ENCODE measurements at regions not wholly inside any gene's neighbourhood (a gene's known extent, or its start where the extent isn't known, plus 50 kb on each side); places are given as distances from the start of the nearest gene placed in this dataset.
"Not testable (repeated sequence)": the region's sequence is repeated elsewhere in the genome, so short reads cannot be mapped to it uniquely, and the experiment has no call there.

DNA sequence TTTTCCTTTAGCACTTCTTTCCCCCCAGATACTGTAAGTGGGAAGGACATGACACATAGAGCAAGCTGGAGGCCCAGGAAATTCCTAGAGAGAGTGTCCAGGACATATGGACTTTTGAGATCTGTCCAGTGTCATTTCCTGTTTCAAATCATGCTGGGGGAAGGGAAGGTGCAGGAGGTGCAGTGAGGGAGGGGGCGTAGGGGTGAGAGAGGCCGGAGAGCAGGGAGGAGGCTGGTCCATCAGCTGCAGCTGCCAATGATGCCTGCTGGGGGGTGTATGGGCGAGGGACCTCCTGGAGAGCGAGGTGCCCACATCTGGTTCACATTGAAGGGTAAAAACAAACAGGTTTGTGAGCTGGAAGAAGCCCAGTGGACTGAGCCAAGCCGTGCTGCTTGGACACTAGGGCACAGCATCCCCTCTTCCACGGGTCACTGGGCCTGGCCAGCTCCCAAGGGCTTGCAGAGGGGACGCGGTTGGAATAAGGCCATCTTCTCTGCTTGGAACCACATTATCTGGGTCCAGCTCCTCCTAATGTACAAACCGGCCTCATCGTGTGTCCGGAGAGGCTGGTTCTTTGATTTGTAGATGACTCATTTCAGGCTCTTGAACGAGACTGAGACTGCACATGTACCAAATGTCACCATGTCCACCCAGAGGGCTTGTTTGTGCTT, 70.4 kb upstream of the SMURF2 start:
- no peaks in the 10 kb centered on the region for H3K27me3 ChIP-seq (ENCODE audit: low read depth, low read length)
- no peaks in the 10 kb centered on the region for H3K4me1 ChIP-seq (ENCODE audit: control insufficient read depth in 1 of 2, insufficient read depth in 2 of 2, low read length in 2 of 2)
- H3K4me3 ChIP-seq (ENCODE audit: low read depth in 1 of 2, low read length in 2 of 2): no peak overlapping the region
- H3K27ac ChIP-seq (ENCODE audit: low read length): no peak overlapping the region
- H3K36me3 ChIP-seq (ENCODE audit: control insufficient read depth in 1 of 2, insufficient read depth in 2 of 2, low read length in 2 of 2): no peaks in the 10 kb centered on the region
- H3K9me3 ChIP-seq (ENCODE audit: control insufficient read depth in 1 of 2, low read length in 2 of 2): no peaks in the 10 kb centered on the region

DNA sequence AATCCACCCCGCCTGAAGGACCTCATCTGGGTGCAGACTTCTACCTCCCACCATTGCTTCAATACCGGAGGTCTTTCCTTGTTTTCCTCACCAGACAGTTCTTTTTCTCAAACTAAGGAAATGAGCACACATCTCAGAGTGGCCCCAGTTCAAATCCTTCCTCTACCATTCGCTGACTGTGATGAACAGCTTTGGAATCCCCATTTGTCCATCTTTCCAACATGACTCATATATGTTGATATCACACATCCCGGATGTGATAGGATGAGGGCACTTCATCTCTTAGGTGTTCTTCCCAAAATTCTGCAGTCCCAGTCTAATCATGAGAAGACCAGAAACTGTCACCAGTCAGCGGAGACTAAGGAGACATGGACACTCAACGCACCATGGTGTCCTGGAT, 67.9 kb upstream of the SMURF2 start:
- H3K27ac ChIP-seq (ENCODE audit: low read length); H3K9me3 ChIP-seq (ENCODE audit: control insufficient read depth in 1 of 2, low read length in 2 of 2); H3K27me3 ChIP-seq (ENCODE audit: low read depth, low read length); H3K36me3 ChIP-seq (ENCODE audit: control insufficient read depth in 1 of 2, insufficient read depth in 2 of 2, low read length in 2 of 2); H3K4me1 ChIP-seq (ENCODE audit: control insufficient read depth in 1 of 2, insufficient read depth in 2 of 2, low read length in 2 of 2); H3K4me3 ChIP-seq (ENCODE audit: low read depth in 1 of 2, low read length in 2 of 2): not testable (repeated sequence)

DNA sequence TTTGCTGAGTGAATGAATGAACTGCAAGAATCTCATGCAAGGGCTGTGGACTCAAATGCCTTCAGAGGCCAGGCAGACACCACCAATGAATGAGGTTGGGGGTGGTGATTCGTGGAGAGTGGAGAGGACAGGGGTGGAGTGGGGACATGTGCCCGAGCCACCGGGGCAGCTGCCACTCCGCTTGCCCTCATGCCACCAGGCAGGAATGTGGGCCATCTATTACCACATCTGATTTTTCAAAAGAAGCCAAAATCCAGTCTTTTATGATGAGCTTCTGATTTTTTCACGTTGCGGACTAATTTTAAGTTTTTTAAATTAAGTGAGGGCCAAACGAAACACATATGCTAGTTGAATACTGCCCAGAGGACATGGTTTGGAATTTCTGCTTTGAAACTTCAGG, 67.1 kb upstream of the SMURF2 start:
- H3K27me3 ChIP-seq (ENCODE audit: low read depth, low read length): no peaks in the 10 kb centered on the region
- H3K9me3 ChIP-seq (ENCODE audit: control insufficient read depth in 1 of 2, low read length in 2 of 2): no peaks in the 10 kb centered on the region
- no peak overlapping the region for H3K4me3 ChIP-seq (ENCODE audit: low read depth in 1 of 2, low read length in 2 of 2)
- no peaks in the 10 kb centered on the region for H3K4me1 ChIP-seq (ENCODE audit: control insufficient read depth in 1 of 2, insufficient read depth in 2 of 2, low read length in 2 of 2)
- H3K27ac ChIP-seq (ENCODE audit: low read length): no peak overlapping the region
- no peaks in the 10 kb centered on the region for H3K36me3 ChIP-seq (ENCODE audit: control insufficient read depth in 1 of 2, insufficient read depth in 2 of 2, low read length in 2 of 2)

DNA sequence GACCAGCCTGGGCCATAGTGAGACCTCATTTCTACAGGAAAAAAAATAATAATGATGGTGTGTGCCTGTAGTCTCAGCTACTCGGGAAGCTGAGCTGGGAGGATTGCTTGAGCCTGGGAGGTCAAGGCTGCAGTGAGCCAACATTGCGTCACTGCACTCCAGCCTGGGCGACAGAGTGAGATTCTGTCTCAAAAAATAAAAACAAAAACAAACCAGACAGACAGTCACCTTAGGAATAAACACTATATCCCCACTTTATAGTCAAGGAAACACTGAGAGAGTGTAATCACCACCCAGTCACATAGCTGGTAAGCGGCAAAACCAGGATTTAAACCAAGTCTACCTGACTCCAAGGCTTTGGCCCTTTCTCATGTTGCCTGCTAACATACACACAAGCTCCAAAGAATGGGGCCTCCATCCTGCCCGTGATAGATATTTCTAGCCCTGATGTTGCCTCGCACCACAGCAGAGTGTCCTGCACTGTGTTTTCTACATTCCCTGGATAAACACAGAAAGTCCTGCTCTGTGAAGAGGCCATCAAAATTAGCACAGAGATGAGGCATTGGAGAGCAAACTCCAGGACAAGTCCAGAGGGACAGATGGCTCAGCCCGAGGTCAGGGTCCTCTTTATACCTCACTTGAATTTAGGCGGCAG, 66.1 kb upstream of the SMURF2 start:
- Histone ChIP-seq H3K27ac (ENCODE audit: low read length) (no peak overlapping the region), H3K9me3 (ENCODE audit: control insufficient read depth in 1 of 2, low read length in 2 of 2) (no peaks in the 10 kb centered on the region), H3K36me3 (ENCODE audit: control insufficient read depth in 1 of 2, insufficient read depth in 2 of 2, low read length in 2 of 2) (no peaks in the 10 kb centered on the region), H3K27me3 (ENCODE audit: low read depth, low read length) (no peaks in the 10 kb centered on the region), H3K4me3 (ENCODE audit: low read depth in 1 of 2, low read length in 2 of 2) (no peak overlapping the region), H3K4me1 (ENCODE audit: control insufficient read depth in 1 of 2, insufficient read depth in 2 of 2, low read length in 2 of 2) (no peaks in the 10 kb centered on the region)

DNA sequence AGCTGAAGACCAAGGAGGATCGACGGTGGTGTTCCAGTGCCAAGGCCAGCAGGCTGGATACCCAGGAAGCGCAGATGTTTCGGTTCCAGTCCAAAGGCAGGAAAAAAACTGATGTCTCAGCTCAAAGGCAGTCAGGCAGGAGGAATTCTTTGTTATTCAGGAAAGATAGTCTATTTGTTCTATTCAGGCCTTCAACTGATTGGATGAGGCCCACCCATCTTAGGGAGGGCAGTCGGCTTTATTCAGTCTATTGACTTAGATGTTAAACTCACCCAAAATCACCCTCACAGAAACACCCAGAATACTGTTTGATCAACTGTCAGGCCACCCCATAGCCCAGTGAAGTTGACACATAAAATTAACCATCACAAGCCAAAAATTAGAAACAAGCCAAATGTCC, 63.9 kb upstream of the SMURF2 start:
- not testable (repeated sequence) for H3K27ac ChIP-seq (ENCODE audit: low read length); H3K27me3 ChIP-seq (ENCODE audit: low read depth, low read length); H3K9me3 ChIP-seq (ENCODE audit: control insufficient read depth in 1 of 2, low read length in 2 of 2); H3K36me3 ChIP-seq (ENCODE audit: control insufficient read depth in 1 of 2, insufficient read depth in 2 of 2, low read length in 2 of 2); H3K4me3 ChIP-seq (ENCODE audit: low read depth in 1 of 2, low read length in 2 of 2); H3K4me1 ChIP-seq (ENCODE audit: control insufficient read depth in 1 of 2, insufficient read depth in 2 of 2, low read length in 2 of 2)

DNA sequence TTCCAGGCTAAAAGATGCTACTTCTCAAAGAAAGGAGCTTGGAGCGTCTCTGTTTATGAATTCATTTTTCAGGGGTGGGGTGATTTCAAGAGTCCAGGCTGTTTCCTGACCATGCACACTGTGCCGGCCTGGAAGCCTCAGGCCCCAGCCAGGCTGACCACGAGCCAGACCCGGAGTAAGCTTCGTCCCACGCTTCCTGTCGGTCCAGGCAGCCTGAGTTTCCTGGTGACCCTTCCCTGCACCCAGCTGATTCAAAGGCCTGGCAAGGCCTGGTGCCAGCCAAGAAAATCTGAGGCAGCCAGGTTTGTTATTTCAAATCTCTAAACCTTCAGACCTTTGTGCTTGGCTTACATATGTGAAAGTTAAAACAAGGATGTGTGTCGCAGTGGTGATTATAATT, 62.1 kb upstream of the SMURF2 start:
- H3K4me3 ChIP-seq (ENCODE audit: low read depth in 1 of 2, low read length in 2 of 2); H3K9me3 ChIP-seq (ENCODE audit: control insufficient read depth in 1 of 2, low read length in 2 of 2); H3K27me3 ChIP-seq (ENCODE audit: low read depth, low read length); H3K36me3 ChIP-seq (ENCODE audit: control insufficient read depth in 1 of 2, insufficient read depth in 2 of 2, low read length in 2 of 2); H3K27ac ChIP-seq (ENCODE audit: low read length); H3K4me1 ChIP-seq (ENCODE audit: control insufficient read depth in 1 of 2, insufficient read depth in 2 of 2, low read length in 2 of 2): not testable (repeated sequence)

DNA sequence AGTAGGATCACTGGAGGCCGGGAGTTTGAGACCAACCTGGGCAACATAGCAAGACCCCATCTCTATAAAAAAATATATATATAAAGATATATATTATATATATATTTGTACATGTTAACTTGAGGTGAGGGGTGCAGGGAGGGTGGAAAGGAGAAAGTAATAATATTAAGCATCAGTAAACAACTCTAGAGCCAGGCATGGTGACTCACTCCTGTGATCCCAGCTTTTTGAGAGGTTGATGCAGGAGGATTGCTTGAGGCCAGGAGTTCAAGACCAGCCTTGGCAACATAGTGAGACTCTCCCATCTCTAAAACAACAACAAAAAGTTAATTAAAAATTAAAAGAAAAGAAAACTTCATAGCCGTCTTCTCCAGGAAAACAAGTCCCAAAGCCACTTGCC, 61.7 kb upstream of the SMURF2 start:
- no peak overlapping the region for H3K27ac ChIP-seq (ENCODE audit: low read length)

DNA sequence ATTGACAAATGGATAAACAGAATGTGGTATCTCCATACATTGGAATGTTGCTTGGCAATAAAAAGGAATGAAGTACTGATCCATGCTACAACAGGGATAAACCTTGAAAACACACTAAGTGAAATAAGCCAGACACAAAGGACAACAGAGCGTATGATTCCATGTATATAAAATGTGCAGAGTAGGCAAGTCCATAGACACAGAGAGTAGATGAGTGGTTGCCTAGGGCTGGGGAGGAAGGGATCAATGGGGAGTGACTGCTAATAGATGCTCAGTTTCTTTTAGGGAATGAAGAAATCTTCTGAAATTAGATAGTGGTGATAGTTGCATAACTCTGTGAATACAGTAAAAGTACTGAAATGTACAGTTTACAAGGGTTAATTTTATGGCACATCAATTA, 59.4 kb upstream of the SMURF2 start:
- H3K9me3 ChIP-seq (ENCODE audit: control insufficient read depth in 1 of 2, low read length in 2 of 2); H3K27me3 ChIP-seq (ENCODE audit: low read depth, low read length); H3K27ac ChIP-seq (ENCODE audit: low read length); H3K36me3 ChIP-seq (ENCODE audit: control insufficient read depth in 1 of 2, insufficient read depth in 2 of 2, low read length in 2 of 2); H3K4me3 ChIP-seq (ENCODE audit: low read depth in 1 of 2, low read length in 2 of 2); H3K4me1 ChIP-seq (ENCODE audit: control insufficient read depth in 1 of 2, insufficient read depth in 2 of 2, low read length in 2 of 2): not testable (repeated sequence)

More for the DNA sequence above, 61.7 kb upstream of the SMURF2 start:
- H3K36me3 ChIP-seq (ENCODE audit: control insufficient read depth in 1 of 2, insufficient read depth in 2 of 2, low read length in 2 of 2): no peaks in the 10 kb centered on the region
- no peak overlapping the region for H3K4me3 ChIP-seq (ENCODE audit: low read depth in 1 of 2, low read length in 2 of 2)
- H3K4me1 ChIP-seq (ENCODE audit: control insufficient read depth in 1 of 2, insufficient read depth in 2 of 2, low read length in 2 of 2): no peaks in the 10 kb centered on the region
- no peaks in the 10 kb centered on the region for H3K9me3 ChIP-seq (ENCODE audit: control insufficient read depth in 1 of 2, low read length in 2 of 2)
- H3K27me3 ChIP-seq (ENCODE audit: low read depth, low read length): no peaks in the 10 kb centered on the region

DNA sequence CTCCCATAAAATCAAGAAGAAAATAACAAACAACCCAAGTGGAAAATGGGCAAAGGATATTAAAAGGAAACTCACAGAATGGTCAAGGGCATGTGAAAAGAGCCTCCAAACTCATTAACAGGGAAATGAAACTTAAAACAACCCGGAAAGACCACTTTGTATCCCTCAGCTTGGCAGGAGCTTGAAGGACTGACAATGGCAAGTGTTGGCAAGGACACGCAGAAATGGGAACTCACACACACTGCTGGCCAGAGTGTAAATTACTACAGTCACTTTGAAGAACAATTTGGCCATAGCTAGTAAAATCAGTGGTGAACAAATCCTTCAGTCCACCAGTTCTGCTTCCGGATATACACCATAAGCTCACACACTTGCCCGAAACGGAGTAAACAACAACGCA, 58.1 kb upstream of the SMURF2 start:
- not testable (repeated sequence) for H3K27ac ChIP-seq (ENCODE audit: low read length); H3K4me3 ChIP-seq (ENCODE audit: low read depth in 1 of 2, low read length in 2 of 2); H3K9me3 ChIP-seq (ENCODE audit: control insufficient read depth in 1 of 2, low read length in 2 of 2); H3K4me1 ChIP-seq (ENCODE audit: control insufficient read depth in 1 of 2, insufficient read depth in 2 of 2, low read length in 2 of 2); H3K36me3 ChIP-seq (ENCODE audit: control insufficient read depth in 1 of 2, insufficient read depth in 2 of 2, low read length in 2 of 2); H3K27me3 ChIP-seq (ENCODE audit: low read depth, low read length)

DNA sequence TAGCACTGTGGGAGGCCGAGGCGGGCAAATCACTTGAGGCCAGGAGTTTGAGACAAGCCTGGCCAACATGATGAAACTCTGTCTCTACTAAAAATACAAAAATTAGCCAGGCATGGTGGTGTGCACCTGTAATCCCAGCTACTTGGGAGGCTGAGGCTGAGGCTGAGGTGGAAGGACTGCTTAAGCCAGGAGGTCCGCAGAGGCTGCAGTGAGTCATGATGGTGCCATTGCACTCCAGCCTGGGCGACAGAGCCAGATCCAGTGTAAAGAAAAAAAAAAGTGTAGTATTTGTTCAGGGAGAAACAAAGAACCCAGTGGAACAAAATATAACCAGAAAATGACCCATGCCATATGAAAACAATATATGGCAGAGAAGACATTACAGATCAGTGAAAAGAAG, 57.4 kb upstream of the SMURF2 start:
- not testable (repeated sequence) for H3K4me1 ChIP-seq (ENCODE audit: control insufficient read depth in 1 of 2, insufficient read depth in 2 of 2, low read length in 2 of 2); H3K27me3 ChIP-seq (ENCODE audit: low read depth, low read length); H3K36me3 ChIP-seq (ENCODE audit: control insufficient read depth in 1 of 2, insufficient read depth in 2 of 2, low read length in 2 of 2); H3K4me3 ChIP-seq (ENCODE audit: low read depth in 1 of 2, low read length in 2 of 2); H3K9me3 ChIP-seq (ENCODE audit: control insufficient read depth in 1 of 2, low read length in 2 of 2); H3K27ac ChIP-seq (ENCODE audit: low read length)

DNA sequence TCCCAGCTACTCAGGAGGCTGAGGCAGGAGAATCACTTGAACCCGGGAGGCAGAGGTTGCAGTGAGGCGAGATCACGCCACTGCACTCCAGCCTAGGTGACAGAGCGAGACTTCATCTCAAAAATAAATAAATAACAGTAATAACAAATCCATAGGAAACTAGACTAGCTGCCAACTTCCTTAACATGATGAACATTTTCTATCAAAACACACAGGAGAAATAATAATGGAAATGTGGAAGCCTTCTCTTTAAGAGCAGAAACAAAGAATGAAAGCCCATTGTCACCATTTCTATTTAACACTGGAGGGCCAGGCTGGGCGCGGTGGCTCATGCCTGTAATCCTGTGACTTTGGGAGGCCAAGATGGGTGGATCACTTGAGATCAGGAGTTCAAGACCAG, 56.7 kb upstream of the SMURF2 start:
- not testable (repeated sequence) for H3K36me3 ChIP-seq (ENCODE audit: control insufficient read depth in 1 of 2, insufficient read depth in 2 of 2, low read length in 2 of 2); H3K27ac ChIP-seq (ENCODE audit: low read length); H3K27me3 ChIP-seq (ENCODE audit: low read depth, low read length); H3K4me1 ChIP-seq (ENCODE audit: control insufficient read depth in 1 of 2, insufficient read depth in 2 of 2, low read length in 2 of 2); H3K4me3 ChIP-seq (ENCODE audit: low read depth in 1 of 2, low read length in 2 of 2); H3K9me3 ChIP-seq (ENCODE audit: control insufficient read depth in 1 of 2, low read length in 2 of 2)

DNA sequence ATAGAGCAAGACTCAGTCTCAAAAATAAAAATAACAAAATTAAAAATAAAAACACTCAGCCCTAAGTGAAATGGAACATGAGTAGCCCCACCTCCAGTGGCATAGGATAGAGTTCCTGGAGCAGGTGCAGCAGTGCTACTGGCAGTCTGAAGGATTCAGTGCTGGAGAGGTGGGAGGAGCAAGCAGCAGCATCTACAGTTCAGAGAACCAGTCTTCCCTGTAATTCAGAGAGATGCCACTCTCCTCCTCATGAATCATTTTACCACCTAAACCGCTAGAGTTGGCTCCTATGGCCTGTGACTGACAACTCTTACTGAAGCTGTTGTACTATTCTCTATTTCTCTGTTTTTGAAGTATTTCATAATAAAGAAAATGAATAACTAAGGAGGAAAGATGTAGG, 56.0 kb upstream of the SMURF2 start:
- H3K27ac ChIP-seq (ENCODE audit: low read length): no peak overlapping the region
- H3K4me3 ChIP-seq (ENCODE audit: low read depth in 1 of 2, low read length in 2 of 2): no peak overlapping the region
- H3K36me3 ChIP-seq (ENCODE audit: control insufficient read depth in 1 of 2, insufficient read depth in 2 of 2, low read length in 2 of 2): no peaks in the 10 kb centered on the region
- H3K27me3 ChIP-seq (ENCODE audit: low read depth, low read length): no peaks in the 10 kb centered on the region
- no peaks in the 10 kb centered on the region for H3K9me3 ChIP-seq (ENCODE audit: control insufficient read depth in 1 of 2, low read length in 2 of 2)
- no peaks in the 10 kb centered on the region for H3K4me1 ChIP-seq (ENCODE audit: control insufficient read depth in 1 of 2, insufficient read depth in 2 of 2, low read length in 2 of 2)
